ENCODE measurements at regions not wholly inside any gene's neighbourhood (a gene's known extent, or its start where the extent isn't known, plus 50 kb on each side); places are given as distances from the start of the nearest gene placed in this dataset.

- peak overlapping the region; percentile 80 for H3K4me3 ChIP-seq
- no peaks in the 10 kb centered on the region for H3K27me3 ChIP-seq (ENCODE audit: control insufficient read depth in 2 of 2, insufficient read depth in 2 of 2, low read length in 2 of 2)
- intact Hi-C loops (cut with micrococcal nuclease): no loop called here
- peak overlapping the region; percentile 93 to 94 for H3K9ac ChIP-seq (ENCODE audit: insufficient read depth in 1 of 2, low read depth in 2 of 2, low read length in 2 of 2)
- ChIA-PET CTCF (ENCODE audit: low intra/inter-chr PET ratio) (interaction anchor here (1.2 kb wide), 1 partner anchor 28 kb away, joined by 3 read pairs; no protein-coding TSS in a partner anchor), POLR2A (interaction anchor here (0.6 to 2.5 kb wide), 14 partner anchors 11 to 728 kb away, joined by 3 to 7 read pairs (median 3); no protein-coding TSS in a partner anchor)
- under 1% methylated on average over 60 of the region's 62 CpGs for WGBS (ENCODE audit: insufficient coverage, low coverage, missing lambda C conversion rate)
- peaks cover 10 to 14% of the 10 kb centered on the region in 2 experiments for H3K4me1 ChIP-seq (replicated peaks in 1 of 2; ENCODE audit: control insufficient read depth in 2 of 2, insufficient read depth in 2 of 2, low read length in 2 of 2)
- peaks cover 26% of the 10 kb centered on the region for H3K36me3 ChIP-seq (ENCODE audit: control insufficient read depth, insufficient read depth, low read length)
- H4K20me1 ChIP-seq (replicated peaks; ENCODE audit: control insufficient read depth, insufficient read depth, low read length): peaks cover 8% of the 10 kb centered on the region
- no peaks in the 10 kb centered on the region for H3K9me1 ChIP-seq (ENCODE audit: control insufficient read depth, insufficient read depth, low read length)
- ATAC-seq (peak; percentile 68), DNase-seq (ENCODE audit: extremely low read depth in 1 of 4, low spot score in 3 of 4) (peak; percentile 95 to 100 (median 96)), FAIRE-seq (peak; percentile 84)
- H3K79me2 ChIP-seq (ENCODE audit: control insufficient read depth, insufficient read depth, low read length): peaks cover 90% of the 10 kb centered on the region
- no TSS peak for BruUV-seq (replicated peaks)
- peak overlapping the region; percentile 90 for H3K27ac ChIP-seq (ENCODE audit: extremely low read depth, low read depth, low read length)
- no peaks in the 10 kb centered on the region for H3K9me3 ChIP-seq (replicated peaks; ENCODE audit: control insufficient read depth, insufficient read depth, low read depth, low read length)
- H3K4me2 ChIP-seq (ENCODE audit: insufficient read depth, low read length): peak overlapping the region; percentile 79
- in situ Hi-C loops (cut with MboI): loop anchor here (10.0 kb wide), 1 partner anchor 744 kb away; no protein-coding TSS in a partner anchor
- H2AFZ ChIP-seq (ENCODE audit: low read depth, low read length): peak overlapping the region; percentile 89
- no peak; the same call in none of the 2 replicates for TF ChIP-seq ZEB2 (IDR thresholded peaks at IDR 0.05)
- TF ChIP-seq ZC3H8 (IDR thresholded peaks at IDR 0.05): no peak
- TF ChIP-seq NR3C1 (CRISPR knock-in tag; IDR thresholded peaks at IDR 0.05): no peak
- no peak; the same call in 1 of the 2 replicates for TF ChIP-seq ZNF395 (CRISPR knock-in tag; IDR thresholded peaks at IDR 0.05)
- TF ChIP-seq FOXJ2 (tag; IDR thresholded peaks at IDR 0.05): no peak
- TF ChIP-seq SRF (CRISPR knock-in tag; IDR thresholded peaks at IDR 0.05): peak; percentile 15 to 85; a peak in 3 of 4 replicates
- no peak for TF ChIP-seq ZNF398 (CRISPR knock-in tag; IDR thresholded peaks at IDR 0.05)
- peak; percentile 83; the same call in 1 of the 2 replicates for TF ChIP-seq TOE1 (IDR thresholded peaks at IDR 0.05; ENCODE audit: borderline replicate concordance)
- TF ChIP-seq TOE1 (CRISPR knock-in tag; IDR thresholded peaks at IDR 0.05; ENCODE audit: borderline replicate concordance, low read depth): no peak; the same call in 1 of the 2 replicates
- no peak for TF ChIP-seq SAFB2 (IDR thresholded peaks at IDR 0.05; ENCODE audit: borderline replicate concordance, low read depth, low read length, severe bottlenecking)
- TF ChIP-seq ZNF232 (CRISPR knock-in tag; IDR thresholded peaks at IDR 0.05): peak; percentile 18; the same call in 1 of the 2 replicates
- no peak for TF ChIP-seq GABPB2 (CRISPR knock-in tag; conservative IDR thresholded peaks at IDR 0.05)
- TF ChIP-seq MED1 (CRISPR knock-in tag; IDR thresholded peaks at IDR 0.05; ENCODE audit: borderline replicate concordance): no peak
- TF ChIP-seq ZNF449 (CRISPR knock-in tag; IDR thresholded peaks at IDR 0.05): no peak
- no peak for TF ChIP-seq CAMTA2 (CRISPR knock-in tag; conservative IDR thresholded peaks at IDR 0.05)
- TF ChIP-seq MAFF (IDR thresholded peaks at IDR 0.05; ENCODE audit: low read length): no peak
- TF ChIP-seq ZNF780A (CRISPR knock-in tag; IDR thresholded peaks at IDR 0.05): no peak
Observed at GRCh38 chr6:4018171-4018923, 60.6 kb downstream of the FAM217A start.
